ENCODE measurements at regions not wholly inside any gene's neighbourhood (a gene's known extent, or its start where the extent isn't known, plus 50 kb on each side); places are given as distances from the start of the nearest gene placed in this dataset.
"Not testable (repeated sequence)": the region's sequence is repeated elsewhere in the genome, so short reads cannot be mapped to it uniquely, and the experiment has no call there.

DNA sequence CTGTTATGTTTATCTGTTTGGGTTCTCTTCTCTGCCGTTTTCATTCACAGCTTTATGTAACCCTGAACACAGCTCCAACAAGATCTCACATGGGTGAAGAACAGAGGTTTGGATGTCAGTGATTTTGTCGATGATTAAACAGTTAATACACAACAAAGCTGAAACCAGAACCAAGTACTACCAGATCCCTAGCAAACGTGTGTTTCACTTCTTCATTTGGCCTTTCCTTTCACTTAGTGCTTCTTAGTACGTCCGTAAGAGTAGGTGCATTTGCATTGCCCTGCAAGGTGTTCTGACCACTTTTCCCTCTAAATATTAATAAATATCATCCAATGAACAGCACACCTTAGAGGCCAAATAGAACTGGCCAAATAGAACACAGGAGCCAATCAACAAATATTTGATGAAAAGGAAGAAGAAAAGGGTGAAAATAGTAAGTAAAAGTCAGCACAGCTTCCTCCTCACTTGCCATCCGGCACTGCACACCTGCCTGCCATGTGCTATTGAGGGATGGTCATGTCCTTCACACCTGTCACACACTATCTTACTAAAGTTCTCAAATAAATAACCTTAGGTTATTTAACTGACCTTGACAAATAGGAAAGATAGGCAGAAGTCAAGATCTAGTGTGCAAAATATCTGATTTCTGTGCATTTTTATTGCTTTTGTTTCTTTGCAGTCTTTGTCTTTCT is 252.6 kb upstream of the ANKRD30A start:
- DNase-seq (ENCODE audit: low spot score) = no peak

DNA sequence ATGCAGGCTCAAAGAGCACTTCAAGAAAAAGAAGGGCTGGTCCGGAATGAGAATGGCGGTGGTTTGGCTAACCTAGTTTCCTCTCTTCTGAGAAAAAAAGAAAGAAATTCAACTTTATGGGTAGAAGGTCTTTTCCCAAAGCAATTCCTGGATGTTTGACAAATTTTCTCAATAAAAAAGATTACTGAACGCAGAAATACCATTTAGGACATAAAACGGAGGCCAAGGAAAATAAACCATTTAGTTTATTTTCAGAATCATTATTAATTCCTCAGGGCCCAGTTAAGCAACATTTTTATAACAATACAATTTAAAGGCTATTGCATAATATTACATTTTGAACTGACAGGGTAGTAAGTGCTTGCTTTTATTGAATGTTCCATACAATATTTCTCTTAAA is 284.6 kb upstream of the ANKRD30A start:
- DNase-seq (ENCODE audit: low spot score) = no peak

GRCh38 chr10:36837416-36837815 is 288.0 kb upstream of the ANKRD30A start:
- DNase-seq (ENCODE audit: low spot score) = no peak

DNA sequence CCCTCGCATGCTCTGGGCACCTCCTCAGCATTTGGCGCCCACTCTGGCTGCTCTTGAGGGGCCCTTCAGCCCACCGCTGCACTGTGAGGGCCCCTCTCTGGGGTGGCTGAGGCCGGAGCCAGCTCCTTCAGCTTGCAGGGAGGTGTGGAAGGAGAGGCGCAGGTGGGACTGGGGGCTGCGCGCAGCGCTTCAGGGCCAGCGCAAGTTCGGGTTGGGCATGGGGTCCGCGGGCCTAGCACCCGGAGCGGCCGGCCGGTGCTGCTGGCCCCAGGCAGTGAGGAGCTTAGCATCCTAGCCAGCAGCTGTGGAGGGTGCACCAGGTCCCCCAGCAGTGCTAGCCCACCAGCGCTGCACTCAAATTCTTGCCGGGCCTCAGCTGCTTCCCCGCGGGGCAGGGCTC is 305.6 kb upstream of the ANKRD30A start:
- DNase-seq (ENCODE audit: low spot score) = no peak

DNA sequence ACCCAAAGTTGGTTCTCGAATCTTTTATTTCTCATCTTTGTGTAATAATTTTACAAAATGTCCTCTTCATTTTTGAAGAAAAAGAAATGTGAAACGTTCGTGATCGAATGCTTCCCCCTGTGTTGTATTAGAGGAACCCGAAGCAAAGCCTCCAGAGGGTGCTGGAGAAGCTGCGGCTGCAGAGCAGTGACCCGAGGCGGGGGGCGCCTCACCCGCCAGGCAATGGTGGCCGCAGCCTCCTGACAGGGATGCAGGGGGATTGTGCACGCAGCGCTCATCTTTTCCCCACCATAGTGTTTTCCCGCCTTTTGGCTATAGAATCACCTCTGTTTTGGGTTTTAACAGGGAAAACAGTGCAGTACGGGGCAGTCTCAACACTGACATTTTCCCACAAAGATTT is 307.5 kb upstream of the ANKRD30A start:
- DNase-seq (ENCODE audit: low spot score) = no peak

DNA sequence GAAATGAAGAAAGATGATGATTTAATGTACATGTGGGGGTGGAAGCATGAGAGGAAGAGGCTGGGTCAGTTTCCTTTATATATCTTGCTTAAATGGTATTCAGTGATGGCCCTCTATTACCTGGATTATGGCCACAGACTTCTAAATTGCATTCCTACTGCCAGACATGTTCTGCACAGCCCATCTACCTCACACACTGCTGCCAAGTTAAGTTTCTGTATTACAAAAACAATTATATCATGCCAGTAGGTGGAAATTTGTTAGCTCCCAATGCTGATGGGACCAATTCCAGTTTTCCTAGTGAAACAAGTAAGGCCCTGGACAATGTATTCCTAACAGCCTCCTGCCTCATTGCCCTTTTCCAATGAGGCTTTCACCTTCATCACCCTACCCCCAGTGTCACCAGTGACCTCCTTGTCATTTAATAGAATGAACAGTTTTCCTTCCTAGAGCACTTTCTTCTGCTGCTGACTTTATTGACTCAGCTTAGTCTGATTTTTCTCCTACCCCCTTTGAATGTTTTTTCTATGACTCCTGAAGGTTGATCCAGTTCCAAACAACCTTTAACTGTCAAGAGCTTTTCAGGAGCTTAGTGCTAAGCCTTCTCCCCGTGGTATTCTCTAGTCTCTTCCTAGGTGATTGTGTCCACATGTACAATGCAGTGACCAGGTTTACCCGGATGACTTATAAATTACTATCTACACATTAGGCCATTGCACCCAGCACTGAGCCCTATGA is 316.6 kb upstream of the ANKRD30A start:
- no peak for DNase-seq (ENCODE audit: low spot score)

DNA sequence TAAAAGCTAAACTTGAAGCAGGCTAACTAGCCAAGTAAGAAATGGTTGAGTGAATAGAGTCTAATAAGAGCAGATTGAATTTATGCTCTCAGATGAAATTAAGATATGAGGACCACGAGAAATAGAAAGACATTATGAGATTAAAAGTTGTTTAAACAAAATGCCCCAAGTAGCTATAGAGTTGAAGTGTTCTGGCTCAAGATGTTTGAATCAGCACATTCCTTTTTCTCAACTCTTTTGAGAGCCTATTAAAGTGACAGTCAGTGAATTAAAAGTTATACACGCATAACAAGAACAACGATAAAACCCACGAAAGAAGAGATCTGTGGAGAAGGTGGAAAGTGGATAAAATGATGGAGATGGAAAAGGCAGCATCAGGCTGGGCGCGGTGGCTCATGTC is 322.2 kb upstream of the ANKRD30A start:
- no peak for DNase-seq (ENCODE audit: low spot score)

DNA sequence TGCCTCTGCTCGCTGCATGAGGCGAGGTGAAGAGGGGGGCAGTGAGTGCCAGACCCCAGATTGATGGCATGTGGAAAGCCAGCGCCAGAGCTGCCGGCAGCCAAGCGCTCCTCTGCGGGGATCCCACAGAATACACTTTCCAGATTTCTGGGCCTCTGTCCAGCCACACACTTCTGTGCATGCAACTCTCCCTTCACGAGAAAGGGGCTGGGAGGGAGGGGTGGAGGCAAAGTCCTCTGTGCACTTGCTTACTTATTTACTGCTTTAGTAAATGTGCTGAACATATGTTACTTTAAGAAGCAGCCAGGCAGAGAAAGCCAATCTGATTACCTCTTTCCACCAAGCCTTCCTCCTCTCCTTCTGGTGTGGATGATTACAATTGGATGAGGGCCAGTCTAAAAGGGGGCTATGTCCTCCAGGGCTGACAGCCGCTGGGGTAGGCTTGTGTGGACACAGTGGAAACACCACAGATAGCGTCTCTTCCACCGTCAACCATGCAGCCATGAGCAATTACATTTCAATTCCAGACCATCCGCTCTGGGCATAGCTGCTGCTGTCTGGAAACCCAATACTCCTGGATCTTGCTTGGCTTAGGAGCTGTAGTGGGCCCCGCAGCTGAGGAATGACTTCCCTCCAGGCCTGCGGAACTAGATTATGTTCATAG is 322.8 kb upstream of the ANKRD30A start:
- DNase-seq (ENCODE audit: low spot score) = peak; percentile 48

DNA sequence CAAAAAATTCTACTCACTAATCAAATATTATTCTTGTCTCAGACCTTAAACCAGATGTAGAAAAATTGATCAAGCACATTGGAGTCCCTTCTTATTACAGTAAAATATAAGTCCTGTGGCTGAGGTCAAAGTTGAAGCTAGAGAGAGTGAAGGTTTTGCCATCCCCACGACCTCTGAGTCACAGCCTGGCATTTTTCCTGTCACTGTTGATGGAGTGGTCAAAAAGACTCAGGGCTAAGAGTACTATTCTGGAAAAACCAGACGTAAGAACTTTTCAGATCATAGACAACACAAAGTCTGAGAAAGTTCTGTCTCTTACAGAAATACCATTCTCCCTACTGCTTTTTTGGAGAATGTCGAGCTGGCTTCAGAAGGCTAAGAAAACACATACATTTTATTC is 323.7 kb upstream of the ANKRD30A start:
- DNase-seq (ENCODE audit: low spot score) = no peak

DNA sequence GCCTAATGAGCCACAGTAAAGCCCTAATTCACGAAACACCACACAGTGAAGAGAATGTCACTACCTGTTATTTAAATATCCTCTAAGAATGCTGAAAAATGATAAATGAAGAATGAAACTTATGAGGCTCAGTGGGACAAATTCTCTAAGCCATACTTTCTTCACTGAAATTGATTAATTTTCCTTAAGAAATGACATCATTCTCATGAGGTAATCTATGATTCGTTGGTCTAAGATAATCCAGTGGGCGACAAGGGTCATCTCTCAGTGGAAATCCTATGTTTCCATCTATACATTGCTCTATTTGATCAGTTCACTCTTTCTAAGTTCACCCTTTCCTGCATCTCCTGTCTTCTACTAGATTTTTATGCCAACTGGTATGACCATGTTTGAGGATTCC is 330.4 kb upstream of the ANKRD30A start:
- DNase-seq (ENCODE audit: low spot score) = no peak

DNA sequence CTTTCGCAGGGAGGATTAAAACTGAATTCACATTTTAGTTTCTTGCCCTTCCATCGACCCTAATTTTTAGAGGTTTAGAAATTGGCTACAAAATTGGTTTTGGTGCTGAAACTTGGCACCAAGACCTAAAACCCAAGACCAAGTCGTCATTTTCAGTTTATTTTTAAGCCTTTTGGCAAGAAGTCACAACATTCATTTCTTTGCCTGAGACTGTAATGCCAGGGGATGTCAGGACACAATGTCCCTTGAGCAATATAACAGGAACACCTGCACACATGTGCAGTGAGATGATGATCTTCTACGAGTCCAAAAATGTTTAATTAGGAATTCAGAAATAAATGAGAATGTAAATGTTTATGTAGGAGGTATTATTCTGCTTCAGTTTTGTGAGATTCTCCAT is 335.4 kb upstream of the ANKRD30A start:
- DNase-seq (ENCODE audit: low spot score) = no peak

GRCh38 chr10:36788152-36788551 is 337.2 kb upstream of the ANKRD30A start:
- DNase-seq (ENCODE audit: low spot score) = no peak

DNA sequence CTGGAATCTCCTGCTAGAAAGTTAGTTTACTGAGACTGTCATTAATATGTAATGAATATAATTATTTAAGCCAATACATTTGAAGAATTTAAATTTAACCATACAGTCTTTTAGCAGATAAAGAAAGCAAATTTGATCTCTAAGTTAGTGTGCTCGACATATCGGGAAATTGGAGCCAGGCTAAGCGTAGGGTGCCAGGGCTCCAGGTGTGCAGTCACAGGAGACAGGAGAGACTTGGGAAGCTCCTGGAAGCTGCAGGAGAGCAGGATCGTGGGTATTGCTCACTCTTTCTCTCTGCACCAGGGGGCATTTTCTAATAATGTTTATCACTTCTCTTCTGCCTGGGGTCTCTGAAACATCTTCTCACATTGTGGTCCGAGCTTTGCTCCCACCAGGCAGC is 342.0 kb upstream of the ANKRD30A start:
- DNase-seq (ENCODE audit: low spot score) = no peak

GRCh38 chr10:36781570-36781969 is 343.8 kb upstream of the ANKRD30A start:
- DNase-seq (ENCODE audit: low spot score) = no peak

DNA sequence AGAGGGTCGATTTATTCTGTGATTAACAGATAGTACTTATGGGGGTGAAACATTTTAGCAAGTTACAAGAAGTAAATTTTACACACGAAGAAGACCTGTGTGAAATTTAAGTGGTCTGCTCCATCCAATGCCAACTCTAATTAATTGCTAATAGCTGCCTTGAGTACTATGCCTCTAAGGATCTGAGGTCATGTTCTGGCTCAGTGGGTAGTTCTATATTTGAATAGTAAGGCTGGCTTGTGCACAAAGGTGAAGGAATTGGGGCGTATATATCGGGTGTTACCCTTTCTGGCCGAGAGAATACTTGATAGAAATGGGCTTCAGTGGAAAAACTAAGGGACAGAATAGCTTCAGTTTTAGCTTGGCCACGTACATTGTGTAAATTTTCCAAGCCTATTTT is 345.2 kb upstream of the ANKRD30A start:
- no peak for DNase-seq (ENCODE audit: low spot score)

- DNase-seq (ENCODE audit: low spot score) = peak; percentile 85
These were observed 346.1 kb upstream of the ANKRD30A start for GRCh38 chr10:36779238-36779846.

DNA sequence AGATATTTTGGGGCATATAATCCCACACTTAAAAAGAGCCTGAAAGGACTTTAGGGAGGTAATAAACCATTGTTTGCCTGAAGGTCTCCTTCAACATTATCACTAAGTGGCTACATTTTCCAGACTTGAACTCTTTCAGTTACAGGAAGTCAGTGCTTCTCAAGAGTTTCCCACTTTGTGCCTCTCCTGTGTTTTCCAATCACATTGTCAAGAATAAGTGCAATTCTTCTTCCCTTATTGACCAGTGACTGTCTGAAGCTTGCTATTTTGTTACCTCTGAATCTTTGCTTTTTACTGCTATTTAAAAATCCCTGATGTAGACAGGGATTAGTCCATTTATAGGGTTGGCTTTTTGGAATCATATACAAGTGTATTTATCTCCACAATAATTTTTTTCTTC is 346.7 kb upstream of the ANKRD30A start:
- no peak for DNase-seq (ENCODE audit: low spot score)

- DNase-seq (ENCODE audit: low spot score) = no peak
These were observed 351.7 kb upstream of the ANKRD30A start for GRCh38 chr10:36773652-36774051.

- DNase-seq (ENCODE audit: low spot score) = no peak
These were observed 353.7 kb upstream of the ANKRD30A start for GRCh38 chr10:36771725-36772124.

DNA sequence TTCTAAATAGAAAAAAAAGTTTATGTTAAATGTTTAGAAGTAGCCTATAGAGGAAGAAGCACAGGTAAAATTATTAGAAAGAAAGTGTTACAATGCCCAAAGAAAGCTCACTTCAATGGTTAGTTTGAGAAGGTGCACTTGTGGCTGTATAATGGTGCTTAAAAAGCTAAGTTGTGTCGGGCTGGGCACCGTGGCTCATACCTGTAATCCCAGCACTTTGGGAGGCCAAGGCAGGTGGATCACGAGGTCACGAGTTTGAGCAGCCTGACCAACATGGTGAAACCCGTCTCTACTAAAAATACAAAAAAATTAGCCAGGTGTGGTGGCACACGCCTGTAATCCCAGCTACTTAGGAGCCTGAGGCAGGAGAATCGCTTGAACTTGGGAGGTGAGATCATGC is 355.7 kb upstream of the ANKRD30A start:
- not testable (repeated sequence) for DNase-seq (ENCODE audit: low spot score)

DNA sequence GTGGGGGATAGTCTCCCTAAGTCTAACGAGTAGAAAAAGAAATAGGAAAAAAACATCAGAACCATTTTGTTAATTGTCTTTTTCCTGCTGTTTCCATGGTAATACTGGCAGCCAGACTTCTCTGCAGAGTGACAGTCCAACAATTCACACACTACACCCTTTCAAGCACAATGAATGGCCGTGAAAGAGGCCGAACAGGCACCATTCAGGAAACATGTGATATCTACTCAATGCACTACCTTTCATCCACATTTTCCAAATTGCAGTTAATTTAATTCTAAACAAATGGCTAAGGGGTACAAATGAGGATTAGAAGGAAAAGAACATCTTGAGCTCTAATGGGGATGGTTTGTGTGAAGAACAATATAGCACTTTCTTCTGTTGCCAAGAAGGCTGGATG is 358.5 kb upstream of the ANKRD30A start:
- DNase-seq (ENCODE audit: low spot score) = peak; percentile 84

DNA sequence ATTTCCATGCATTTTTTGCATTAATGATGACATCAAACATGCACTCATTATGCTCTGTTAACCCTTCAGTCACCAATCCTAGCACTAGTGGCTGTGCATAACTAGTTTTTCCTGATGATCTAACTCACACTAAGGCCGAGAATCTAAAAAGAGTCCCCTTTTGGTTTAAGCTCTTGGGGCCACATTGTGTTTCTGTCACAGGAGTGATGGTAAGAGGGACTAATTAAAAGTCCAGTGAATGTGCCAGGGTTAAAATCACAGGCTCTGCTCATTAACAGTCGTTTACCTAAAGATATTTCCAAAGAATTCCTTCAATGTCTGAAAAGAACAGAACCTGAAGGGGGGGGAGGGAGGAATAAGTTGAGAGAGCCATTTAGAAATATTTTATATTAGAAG is 359.0 kb upstream of the ANKRD30A start:
- no peak for DNase-seq (ENCODE audit: low spot score)

Measured in Ammon's horn (tissue), 1 donor.